ENCODE measurements at regions not wholly inside any gene's neighbourhood (a gene's known extent, or its start where the extent isn't known, plus 50 kb on each side); places are given as distances from the start of the nearest gene placed in this dataset.

DNA sequence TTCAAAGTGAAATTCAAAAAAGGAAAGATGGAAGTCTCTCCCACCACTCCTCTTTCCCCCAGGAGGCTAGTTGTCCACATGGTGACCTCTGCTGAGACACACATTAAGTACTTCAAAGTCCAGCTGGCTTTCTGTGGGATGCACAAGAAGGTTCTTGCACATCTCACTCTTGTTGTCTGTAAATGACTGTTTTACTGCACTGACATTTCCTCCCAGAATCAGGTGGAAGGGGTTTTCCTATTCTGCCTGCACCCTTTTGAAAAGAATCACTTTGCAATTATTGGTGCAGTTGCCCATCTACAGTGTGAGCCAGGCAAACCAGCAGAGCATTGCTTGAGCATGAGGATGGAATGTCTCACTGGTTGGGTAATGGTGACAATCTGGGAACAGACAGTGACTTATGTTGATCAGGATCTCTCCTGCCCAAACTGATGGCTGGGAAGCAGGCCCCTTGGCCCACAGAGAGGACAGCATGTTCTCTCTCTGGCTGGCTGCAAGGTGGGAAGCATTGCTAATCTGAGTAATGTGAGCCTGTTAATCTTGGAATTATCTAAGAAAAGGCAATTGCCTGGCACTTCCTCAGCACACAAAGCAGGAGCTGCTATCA lies 347.7 kb upstream of the SATB1 start:
- no peaks in the 10 kb centered on the region for H3K27me3 ChIP-seq (ENCODE audit: control insufficient read depth, insufficient read depth, low read length)
- H3K9ac ChIP-seq (ENCODE audit: low read depth, low read length): no peak overlapping the region
- no peak overlapping the region for H3K4me2 ChIP-seq (ENCODE audit: low read length)
- H3K4me1 ChIP-seq (ENCODE audit: control insufficient read depth, insufficient read depth, low read length): no peaks in the 10 kb centered on the region
- no peak overlapping the region for H3K4me3 ChIP-seq (ENCODE audit: low read length)
- no peaks in the 10 kb centered on the region for H3K9me3 ChIP-seq (replicated peaks; ENCODE audit: low read length)
- H3K36me3 ChIP-seq (ENCODE audit: insufficient read depth, low read length): no peaks in the 10 kb centered on the region

DNA sequence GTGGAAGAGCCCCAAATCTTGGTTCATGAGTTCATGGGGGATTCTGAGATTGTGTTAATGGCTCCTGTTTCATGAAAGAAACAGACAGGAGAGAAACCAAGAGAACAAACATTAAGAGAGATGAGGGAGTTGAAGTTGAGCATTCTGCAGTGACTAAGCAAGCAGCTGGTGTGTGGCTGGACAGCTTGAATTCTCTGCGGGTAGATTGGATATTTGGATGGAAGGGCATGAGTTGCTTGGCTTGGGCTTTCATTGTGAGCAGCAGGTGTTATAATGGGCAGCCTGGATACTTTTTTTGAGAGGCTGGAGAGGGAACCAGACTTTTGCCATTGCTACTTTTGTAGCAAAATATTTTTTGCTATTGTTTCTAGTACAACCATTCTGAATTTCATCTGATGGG lies 346.8 kb upstream of the SATB1 start:
- Histone ChIP-seq H3K9ac (ENCODE audit: low read depth, low read length) (no peak overlapping the region), H3K27me3 (ENCODE audit: control insufficient read depth, insufficient read depth, low read length) (no peaks in the 10 kb centered on the region), H3K4me3 (ENCODE audit: low read length) (no peak overlapping the region), H3K4me1 (ENCODE audit: control insufficient read depth, insufficient read depth, low read length) (no peaks in the 10 kb centered on the region), H3K9me3 (replicated peaks; ENCODE audit: low read length) (no peaks in the 10 kb centered on the region), H3K4me2 (ENCODE audit: low read length) (no peak overlapping the region), H3K36me3 (ENCODE audit: insufficient read depth, low read length) (no peaks in the 10 kb centered on the region)

DNA sequence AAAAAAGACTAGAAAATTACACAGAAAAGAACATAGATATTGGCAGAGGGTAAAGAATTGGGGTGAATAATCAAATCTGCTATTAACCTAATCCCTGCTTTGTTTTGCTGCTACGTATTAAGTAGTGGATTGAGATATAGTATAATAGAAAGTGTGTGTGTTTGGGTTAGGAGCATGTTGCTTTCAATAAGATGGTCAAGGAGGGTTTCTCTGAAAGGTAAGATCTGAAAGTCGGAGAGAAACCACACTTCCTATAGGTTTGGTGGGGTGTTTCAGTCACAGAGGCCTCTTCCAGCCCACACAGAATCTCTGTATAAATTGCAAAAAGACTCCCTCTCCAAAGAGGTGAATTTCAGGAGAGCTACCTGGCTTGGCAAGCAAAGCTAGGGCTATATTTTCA lies 345.7 kb upstream of the SATB1 start:
- Histone ChIP-seq H3K4me1 (ENCODE audit: control insufficient read depth, insufficient read depth, low read length) (no peaks in the 10 kb centered on the region), H3K4me3 (ENCODE audit: low read length) (no peak overlapping the region), H3K9me3 (replicated peaks; ENCODE audit: low read length) (no peaks in the 10 kb centered on the region), H3K36me3 (ENCODE audit: insufficient read depth, low read length) (no peaks in the 10 kb centered on the region), H3K27me3 (ENCODE audit: control insufficient read depth, insufficient read depth, low read length) (no peaks in the 10 kb centered on the region), H3K4me2 (ENCODE audit: low read length) (no peak overlapping the region), H3K9ac (ENCODE audit: low read depth, low read length) (no peak overlapping the region)

DNA sequence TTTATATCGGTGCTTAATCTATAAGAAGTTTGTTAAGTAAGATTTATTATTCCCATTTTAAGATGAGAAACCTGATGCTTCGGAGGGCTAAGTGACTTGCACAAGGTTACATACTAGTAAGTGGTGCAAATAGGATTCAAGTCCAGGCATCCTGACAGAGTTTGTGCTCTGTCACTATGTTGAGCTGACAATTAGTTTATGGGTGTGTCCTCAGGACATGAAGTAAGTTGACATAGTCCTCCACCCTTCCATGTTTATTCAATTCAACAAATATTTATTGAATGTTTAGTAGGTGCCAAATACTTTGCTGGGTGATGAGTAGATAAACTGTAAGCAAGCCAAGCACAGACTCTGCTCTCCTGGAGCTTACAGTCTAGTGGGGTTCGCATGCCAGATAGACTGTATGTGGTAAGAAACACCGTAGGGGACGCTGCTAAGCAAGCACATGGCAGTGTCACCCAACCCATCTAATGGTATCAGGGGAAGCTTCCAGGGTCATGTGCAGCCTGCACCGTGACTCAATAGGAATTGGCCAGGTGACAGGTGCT lies 342.7 kb upstream of the SATB1 start:
- no peak overlapping the region for H3K4me2 ChIP-seq (ENCODE audit: low read length)
- no peaks in the 10 kb centered on the region for H3K36me3 ChIP-seq (ENCODE audit: insufficient read depth, low read length)
- H3K9ac ChIP-seq (ENCODE audit: low read depth, low read length): no peak overlapping the region
- H3K4me1 ChIP-seq (ENCODE audit: control insufficient read depth, insufficient read depth, low read length): no peaks in the 10 kb centered on the region
- no peaks in the 10 kb centered on the region for H3K27me3 ChIP-seq (ENCODE audit: control insufficient read depth, insufficient read depth, low read length)
- H3K4me3 ChIP-seq (ENCODE audit: low read length): no peak overlapping the region
- no peaks in the 10 kb centered on the region for H3K9me3 ChIP-seq (replicated peaks; ENCODE audit: low read length)

DNA sequence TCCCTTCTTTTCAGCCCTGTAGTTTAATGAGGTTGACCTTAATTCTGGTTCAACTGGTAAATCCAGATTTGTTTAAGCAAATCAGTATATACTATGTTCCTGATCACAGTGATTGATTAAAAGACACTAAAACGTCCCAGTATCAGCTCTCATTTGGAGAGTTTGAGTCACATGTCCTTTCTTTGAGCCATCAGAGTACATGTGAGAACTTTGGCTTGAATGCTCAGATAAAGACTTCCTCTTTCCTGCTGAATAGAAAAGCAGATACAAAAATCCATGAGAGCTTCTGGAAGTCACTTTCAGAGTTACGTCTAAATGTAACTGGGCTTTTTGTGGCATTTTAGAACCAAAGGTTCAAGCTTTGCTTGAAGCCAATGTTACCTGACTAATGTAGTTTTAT lies 341.8 kb upstream of the SATB1 start:
- no peak overlapping the region for H3K4me3 ChIP-seq (ENCODE audit: low read length)
- no peaks in the 10 kb centered on the region for H3K27me3 ChIP-seq (ENCODE audit: control insufficient read depth, insufficient read depth, low read length)
- no peaks in the 10 kb centered on the region for H3K9me3 ChIP-seq (replicated peaks; ENCODE audit: low read length)
- no peak overlapping the region for H3K4me2 ChIP-seq (ENCODE audit: low read length)
- no peaks in the 10 kb centered on the region for H3K36me3 ChIP-seq (ENCODE audit: insufficient read depth, low read length)
- no peak overlapping the region for H3K9ac ChIP-seq (ENCODE audit: low read depth, low read length)
- H3K4me1 ChIP-seq (ENCODE audit: control insufficient read depth, insufficient read depth, low read length): no peaks in the 10 kb centered on the region

DNA sequence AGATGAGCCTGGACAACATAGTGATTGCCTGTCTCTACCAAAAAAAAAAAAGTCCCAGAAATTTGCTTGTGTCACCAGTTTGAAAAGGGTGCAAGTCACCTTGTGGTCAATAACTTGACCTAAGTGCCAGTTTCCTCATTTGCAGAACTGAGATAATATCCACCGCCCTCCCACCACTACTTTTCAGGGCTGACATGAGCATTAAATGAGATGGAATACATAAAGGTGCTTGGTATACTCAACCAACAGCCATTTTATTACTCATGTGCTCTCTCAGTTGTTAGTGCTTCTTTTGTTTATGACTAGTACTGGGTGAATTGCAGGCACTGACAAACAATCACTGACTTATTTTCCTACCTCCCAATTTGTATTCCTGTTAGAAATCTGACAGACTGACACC lies 340.5 kb upstream of the SATB1 start:
- Histone ChIP-seq H3K36me3 (ENCODE audit: insufficient read depth, low read length) (no peaks in the 10 kb centered on the region), H3K27me3 (ENCODE audit: control insufficient read depth, insufficient read depth, low read length) (no peaks in the 10 kb centered on the region), H3K9ac (ENCODE audit: low read depth, low read length) (no peak overlapping the region), H3K4me3 (ENCODE audit: low read length) (no peak overlapping the region), H3K4me1 (ENCODE audit: control insufficient read depth, insufficient read depth, low read length) (no peaks in the 10 kb centered on the region), H3K9me3 (replicated peaks; ENCODE audit: low read length) (no peaks in the 10 kb centered on the region), H3K4me2 (ENCODE audit: low read length) (no peak overlapping the region)

DNA sequence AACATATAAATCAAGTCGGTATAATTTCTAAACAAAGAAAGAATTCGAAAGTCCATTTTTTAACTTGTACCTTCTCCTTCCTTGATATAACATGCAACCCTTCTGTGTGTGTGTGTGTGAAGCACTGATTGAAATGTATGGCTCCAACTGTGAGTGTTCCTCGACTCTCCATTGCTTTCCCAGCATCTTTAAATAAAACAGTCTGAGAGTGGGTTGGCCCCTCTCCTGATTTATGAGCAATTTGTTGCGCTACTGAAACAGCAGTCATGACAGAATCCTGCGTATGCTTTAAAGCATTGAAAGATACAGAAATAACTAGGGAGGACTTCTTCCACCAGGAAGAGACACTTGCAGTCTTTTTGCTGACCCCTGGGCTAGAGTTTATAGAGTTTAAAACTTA lies 340.0 kb upstream of the SATB1 start:
- H3K9ac ChIP-seq (ENCODE audit: low read depth, low read length): no peak overlapping the region
- no peaks in the 10 kb centered on the region for H3K27me3 ChIP-seq (ENCODE audit: control insufficient read depth, insufficient read depth, low read length)
- H3K4me2 ChIP-seq (ENCODE audit: low read length): no peak overlapping the region
- no peaks in the 10 kb centered on the region for H3K36me3 ChIP-seq (ENCODE audit: insufficient read depth, low read length)
- H3K9me3 ChIP-seq (replicated peaks; ENCODE audit: low read length): no peaks in the 10 kb centered on the region
- no peaks in the 10 kb centered on the region for H3K4me1 ChIP-seq (ENCODE audit: control insufficient read depth, insufficient read depth, low read length)
- H3K4me3 ChIP-seq (ENCODE audit: low read length): no peak overlapping the region

- no peaks in the 10 kb centered on the region for H3K9me3 ChIP-seq (replicated peaks; ENCODE audit: low read length)
- no peaks in the 10 kb centered on the region for H3K4me1 ChIP-seq (ENCODE audit: control insufficient read depth, insufficient read depth, low read length)
- no peak overlapping the region for H3K4me3 ChIP-seq (ENCODE audit: low read length)
- H3K4me2 ChIP-seq (ENCODE audit: low read length): no peak overlapping the region
- H3K36me3 ChIP-seq (ENCODE audit: insufficient read depth, low read length): no peaks in the 10 kb centered on the region
- H3K27me3 ChIP-seq (ENCODE audit: control insufficient read depth, insufficient read depth, low read length): no peaks in the 10 kb centered on the region
- H3K9ac ChIP-seq (ENCODE audit: low read depth, low read length): no peak overlapping the region
Observed at GRCh38 chr3:18761530-18761929, 336.4 kb upstream of the SATB1 start.

GRCh38 chr3:18758047-18758704 lies 333.0 kb upstream of the SATB1 start:
- Histone ChIP-seq H3K4me3 (ENCODE audit: low read length) (no peak overlapping the region), H3K36me3 (ENCODE audit: insufficient read depth, low read length) (no peaks in the 10 kb centered on the region), H3K27me3 (ENCODE audit: control insufficient read depth, insufficient read depth, low read length) (no peaks in the 10 kb centered on the region), H3K4me2 (ENCODE audit: low read length) (no peak overlapping the region), H3K9ac (ENCODE audit: low read depth, low read length) (no peak overlapping the region), H3K9me3 (replicated peaks; ENCODE audit: low read length) (no peaks in the 10 kb centered on the region), H3K4me1 (ENCODE audit: control insufficient read depth, insufficient read depth, low read length) (no peaks in the 10 kb centered on the region)

GRCh38 chr3:18757476-18757875 lies 332.3 kb upstream of the SATB1 start:
- Histone ChIP-seq H3K27me3 (ENCODE audit: control insufficient read depth, insufficient read depth, low read length) (no peaks in the 10 kb centered on the region), H3K4me3 (ENCODE audit: low read length) (no peak overlapping the region), H3K4me2 (ENCODE audit: low read length) (no peak overlapping the region), H3K36me3 (ENCODE audit: insufficient read depth, low read length) (no peaks in the 10 kb centered on the region), H3K9ac (ENCODE audit: low read depth, low read length) (no peak overlapping the region), H3K4me1 (ENCODE audit: control insufficient read depth, insufficient read depth, low read length) (no peaks in the 10 kb centered on the region), H3K9me3 (replicated peaks; ENCODE audit: low read length) (no peaks in the 10 kb centered on the region)

DNA sequence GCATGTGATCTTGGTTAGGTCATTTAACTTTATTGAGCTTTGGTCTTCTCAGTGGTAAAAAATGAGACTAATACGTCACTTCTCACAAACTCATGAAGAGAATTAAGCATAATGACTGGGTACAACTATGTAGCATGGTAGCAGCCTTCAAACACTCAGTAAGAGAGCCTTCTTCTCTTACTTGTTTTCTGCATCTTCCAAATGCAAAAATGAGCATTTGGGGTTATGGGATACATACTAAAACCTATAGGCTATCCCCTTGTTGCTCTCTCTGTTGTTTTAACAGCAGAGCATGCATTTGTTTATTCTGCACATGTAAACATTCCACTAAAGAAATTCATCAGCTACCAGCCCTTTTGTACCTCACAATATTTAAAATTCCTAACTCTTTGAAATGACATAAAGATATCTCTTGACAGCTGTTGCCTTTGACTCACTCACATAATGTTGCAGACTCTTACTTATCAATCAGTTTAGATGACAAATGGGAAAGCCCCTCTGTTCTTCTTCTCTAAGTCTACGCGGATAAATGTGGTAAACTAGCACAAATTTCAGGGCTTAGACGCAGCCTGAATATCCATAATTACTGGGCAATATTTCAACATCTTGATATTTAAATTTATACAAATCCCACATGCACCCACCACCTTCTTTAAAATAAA lies 327.3 kb upstream of the SATB1 start:
- no peaks in the 10 kb centered on the region for H3K27me3 ChIP-seq (ENCODE audit: control insufficient read depth, insufficient read depth, low read length)
- H3K4me2 ChIP-seq (ENCODE audit: low read length): no peak overlapping the region
- H3K36me3 ChIP-seq (ENCODE audit: insufficient read depth, low read length): no peaks in the 10 kb centered on the region
- H3K4me3 ChIP-seq (ENCODE audit: low read length): no peak overlapping the region
- no peaks in the 10 kb centered on the region for H3K9me3 ChIP-seq (replicated peaks; ENCODE audit: low read length)
- no peaks in the 10 kb centered on the region for H3K4me1 ChIP-seq (ENCODE audit: control insufficient read depth, insufficient read depth, low read length)
- no peak overlapping the region for H3K9ac ChIP-seq (ENCODE audit: low read depth, low read length)

- Histone ChIP-seq H3K9ac (ENCODE audit: low read depth, low read length) (no peak overlapping the region), H3K4me3 (ENCODE audit: low read length) (no peak overlapping the region), H3K36me3 (ENCODE audit: insufficient read depth, low read length) (no peaks in the 10 kb centered on the region), H3K4me2 (ENCODE audit: low read length) (no peak overlapping the region), H3K9me3 (replicated peaks; ENCODE audit: low read length) (no peaks in the 10 kb centered on the region), H3K27me3 (ENCODE audit: control insufficient read depth, insufficient read depth, low read length) (no peaks in the 10 kb centered on the region), H3K4me1 (ENCODE audit: control insufficient read depth, insufficient read depth, low read length) (no peaks in the 10 kb centered on the region)
Observed at GRCh38 chr3:18751514-18751913, 326.4 kb upstream of the SATB1 start.

Data from skeletal muscle satellite cell (primary cell).